ENCODE measurements at regions not wholly inside any gene's neighbourhood (a gene's known extent, or its start where the extent isn't known, plus 50 kb on each side); places are given as distances from the start of the nearest gene placed in this dataset.

GRCh38 chr3:84891851-84892250, 66.9 kb upstream of the CADM2 start:
- Histone ChIP-seq H2AFZ (ENCODE audit: low read length) (no peak overlapping the region), H3K36me3 (ENCODE audit: low read depth, low read length) (no peaks in the 10 kb centered on the region), H3K4me2 (ENCODE audit: low read length) (no peak overlapping the region), H3K9me2 (replicated peaks; ENCODE audit: low read length) (no peaks in the 10 kb centered on the region), H3K4me1 (ENCODE audit: insufficient read depth, low read length) (no peaks in the 10 kb centered on the region), H3K27ac (ENCODE audit: low read length) (no peak overlapping the region), H3K27me3 (ENCODE audit: low read length) (no peaks in the 10 kb centered on the region), H3F3A (ENCODE audit: low read length, unreplicated experiment) (no peaks in the 10 kb centered on the region), H3K9ac (ENCODE audit: low read length) (no peak overlapping the region), H4K20me1 (ENCODE audit: low read length) (no peaks in the 10 kb centered on the region), H3K4me3 (ENCODE audit: low read length) (no peak overlapping the region), H3K9me3 (ENCODE audit: low read length) (no peaks in the 10 kb centered on the region), H3K79me2 (ENCODE audit: low read length) (no peaks in the 10 kb centered on the region)
- ATAC-seq, result no peak
- no TSS peak for BruUV-seq (replicated peaks)
- CTCF ChIA-PET, result no interaction called here
- TF ChIP-seq EZH2 (IDR thresholded peaks at IDR 0.05; ENCODE audit: low read length, unreplicated experiment) (no peak), EZH2phosphoT487 (IDR thresholded peaks at IDR 0.05; ENCODE audit: borderline replicate concordance, low read length) (no peak), CTCF (conservative IDR thresholded peaks at IDR 0.05; ENCODE audit: low read depth, low read length) (no peak)
- no peak for DNase-seq
- intact Hi-C loops (cut with micrococcal nuclease), result no loop called here
- POLR2A ChIA-PET (ENCODE audit: unreplicated experiment), result no interaction called here

- POLR2A ChIA-PET (ENCODE audit: unreplicated experiment), result no interaction called here
- intact Hi-C loops (cut with micrococcal nuclease), result no loop called here
- Histone ChIP-seq H3K4me1 (ENCODE audit: insufficient read depth, low read length) (no peaks in the 10 kb centered on the region), H3K27ac (ENCODE audit: low read length) (no peak overlapping the region), H3K27me3 (ENCODE audit: low read length) (no peaks in the 10 kb centered on the region), H2AFZ (ENCODE audit: low read length) (no peak overlapping the region), H3K4me3 (ENCODE audit: low read length) (no peak overlapping the region), H4K20me1 (ENCODE audit: low read length) (no peaks in the 10 kb centered on the region), H3K36me3 (ENCODE audit: low read depth, low read length) (no peaks in the 10 kb centered on the region), H3K79me2 (ENCODE audit: low read length) (no peaks in the 10 kb centered on the region), H3K4me2 (ENCODE audit: low read length) (no peak overlapping the region), H3K9ac (ENCODE audit: low read length) (no peak overlapping the region), H3K9me2 (replicated peaks; ENCODE audit: low read length) (no peaks in the 10 kb centered on the region), H3F3A (ENCODE audit: low read length, unreplicated experiment) (no peaks in the 10 kb centered on the region), H3K9me3 (ENCODE audit: low read length) (no peaks in the 10 kb centered on the region)
- DNase-seq, result no peak
- CTCF ChIA-PET, result interaction anchor here (0.5 to 0.6 kb wide), 2 partner anchors 42 to 1903 kb away, joined by 3 to 4 read pairs; no protein-coding TSS in a partner anchor
- no peak for ATAC-seq
- no TSS peak for BruUV-seq (replicated peaks)
- TF ChIP-seq EZH2phosphoT487 (IDR thresholded peaks at IDR 0.05; ENCODE audit: borderline replicate concordance, low read length) (no peak), EZH2 (IDR thresholded peaks at IDR 0.05; ENCODE audit: low read length, unreplicated experiment) (no peak), CTCF (conservative IDR thresholded peaks at IDR 0.05; ENCODE audit: low read depth, low read length) (no peak)
Measured at GRCh38 chr3:84893211-84893610, 65.6 kb upstream of the CADM2 start.

- ATAC-seq (no peak), DNase-seq (no peak)
- no peaks in the 10 kb centered on the region for H3K79me2 ChIP-seq (ENCODE audit: low read length)
- H3K9me3 ChIP-seq (ENCODE audit: low read length), result no peaks in the 10 kb centered on the region
- no peaks in the 10 kb centered on the region for H3K36me3 ChIP-seq (ENCODE audit: low read depth, low read length)
- H3K27me3 ChIP-seq (ENCODE audit: low read length), result no peaks in the 10 kb centered on the region
- no TSS peak for BruUV-seq (replicated peaks)
- no peak overlapping the region for H3K4me2 ChIP-seq (ENCODE audit: low read length)
- no peak overlapping the region for H3K27ac ChIP-seq (ENCODE audit: low read length)
- H3K9ac ChIP-seq (ENCODE audit: low read length), result no peak overlapping the region
- H4K20me1 ChIP-seq (ENCODE audit: low read length), result no peaks in the 10 kb centered on the region
- TF ChIP-seq EZH2phosphoT487 (IDR thresholded peaks at IDR 0.05; ENCODE audit: borderline replicate concordance, low read length) (no peak), CTCF (conservative IDR thresholded peaks at IDR 0.05; ENCODE audit: low read depth, low read length) (no peak), EZH2 (IDR thresholded peaks at IDR 0.05; ENCODE audit: low read length, unreplicated experiment) (no peak)
- no peaks in the 10 kb centered on the region for H3F3A ChIP-seq (ENCODE audit: low read length, unreplicated experiment)
- no peaks in the 10 kb centered on the region for H3K9me2 ChIP-seq (replicated peaks; ENCODE audit: low read length)
- ChIA-PET CTCF (no interaction called here), POLR2A (ENCODE audit: unreplicated experiment) (interaction anchor here (0.7 kb wide), 1 partner anchor 1627 kb away, joined by 4 read pairs; no protein-coding TSS in a partner anchor)
- H3K4me3 ChIP-seq (ENCODE audit: low read length), result no peak overlapping the region
- no peaks in the 10 kb centered on the region for H3K4me1 ChIP-seq (ENCODE audit: insufficient read depth, low read length)
- intact Hi-C loops (cut with micrococcal nuclease), result no loop called here
- H2AFZ ChIP-seq (ENCODE audit: low read length), result no peak overlapping the region
Measured at GRCh38 chr3:84904212-84904611, 54.6 kb upstream of the CADM2 start.

Data from PC-3 (cell line).